Pons (tissue), 1 donor: ENCODE measurements at regions not wholly inside any gene's neighbourhood (a gene's known extent, or its start where the extent isn't known, plus 50 kb on each side); places are given as distances from the start of the nearest gene placed in this dataset.

Experiments
- DNase-seq: peaks from one replicate; pipeline ENCODE4 v3.0.0-alpha.2; 2016; ENCODE audit warnings: low spot score

DNA sequence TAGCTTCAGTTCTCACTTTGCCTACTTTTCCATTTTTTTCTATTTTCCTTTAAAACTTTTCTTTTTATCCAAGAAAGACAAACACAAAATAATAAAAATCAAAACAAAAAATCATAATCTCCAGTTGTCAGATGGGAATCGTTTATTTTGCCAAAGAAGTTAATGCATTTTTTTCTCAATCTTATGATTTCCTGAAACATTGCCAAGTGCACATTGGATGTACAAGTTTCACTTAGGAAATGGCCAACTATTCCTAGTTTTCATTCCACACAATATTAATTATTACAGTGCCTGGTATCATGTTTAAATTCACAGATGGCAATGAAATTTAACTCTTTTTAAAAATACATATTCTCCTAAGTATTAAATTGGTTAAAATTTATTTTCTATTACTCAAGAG lies 1050.5 kb downstream of the TTLL7 start:
- no peak for DNase-seq

DNA sequence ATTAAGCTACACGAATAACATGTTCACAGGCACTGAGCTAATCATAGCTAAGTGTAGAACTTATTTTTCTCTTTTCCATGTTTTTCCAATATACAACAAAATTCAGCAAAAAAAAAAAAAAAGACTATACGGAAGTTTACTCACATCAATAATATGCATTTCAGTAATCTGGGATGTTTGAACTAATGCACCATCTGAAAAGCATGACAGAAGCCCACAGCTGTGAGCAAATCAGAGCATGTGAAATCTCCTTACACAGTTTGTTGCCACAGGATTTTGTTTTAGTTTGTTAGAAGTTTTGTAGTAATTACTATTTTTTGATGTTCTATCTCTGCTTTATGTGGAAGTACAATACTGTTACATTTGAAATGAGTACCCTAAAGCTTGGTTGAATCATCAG lies 1051.7 kb downstream of the TTLL7 start:
- DNase-seq, result no peak

- DNase-seq, result no peak
These were observed 1052.8 kb downstream of the TTLL7 start for GRCh38 chr1:82946096-82946605.

- DNase-seq, result no peak
These were observed 1054.1 kb downstream of the TTLL7 start for GRCh38 chr1:82944822-82945221.

DNA sequence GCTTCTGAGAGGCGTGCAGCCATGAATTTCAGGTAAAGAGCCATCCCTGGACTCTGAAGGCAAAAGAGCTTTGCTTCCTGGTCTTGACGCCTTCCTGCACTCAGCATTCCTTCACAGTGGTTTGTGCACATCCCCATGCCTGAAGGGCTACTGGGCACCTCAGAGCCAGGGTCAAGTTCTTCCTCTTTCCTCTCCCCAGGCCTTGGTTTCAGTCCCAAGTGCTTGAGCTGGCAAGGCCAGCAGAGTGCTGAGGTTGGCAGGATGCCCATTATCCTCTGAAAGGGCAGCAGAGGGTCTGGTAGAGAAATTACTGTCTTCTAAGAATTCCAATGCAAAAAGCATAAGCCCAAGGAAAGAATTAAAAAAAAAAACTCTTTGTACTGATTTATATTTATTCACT lies 1064.9 kb downstream of the TTLL7 start:
- no peak for DNase-seq

GRCh38 chr1:82932727-82933126 lies 1066.2 kb downstream of the TTLL7 start:
- DNase-seq, result no peak

- no peak for DNase-seq
These were observed 1066.7 kb downstream of the TTLL7 start for GRCh38 chr1:82932207-82932606.

GRCh38 chr1:82931006-82931405 lies 1067.9 kb downstream of the TTLL7 start:
- DNase-seq, result no peak

DNA sequence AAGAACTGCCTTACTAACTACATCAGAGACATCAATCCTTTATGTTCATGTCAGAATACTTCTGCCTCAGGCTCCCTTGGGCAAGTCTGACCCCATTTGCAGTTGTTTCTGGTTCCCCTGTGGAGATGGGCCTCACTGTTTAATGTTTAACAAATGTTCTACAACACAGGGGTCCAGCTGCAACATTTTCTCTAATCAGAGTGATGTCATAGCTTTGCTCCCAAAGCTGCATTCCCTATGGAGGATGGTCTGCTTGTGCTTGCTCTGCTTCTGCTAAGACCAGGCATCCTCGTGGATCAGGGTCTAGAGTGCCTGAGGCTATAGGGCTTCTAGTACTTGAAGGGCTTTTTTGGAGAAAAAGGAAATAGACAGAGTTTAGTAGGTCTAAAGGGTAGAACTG lies 1071.2 kb downstream of the TTLL7 start:
- DNase-seq, result no peak

- no peak for DNase-seq
These were observed 1074.3 kb downstream of the TTLL7 start for GRCh38 chr1:82924666-82925065.

DNA sequence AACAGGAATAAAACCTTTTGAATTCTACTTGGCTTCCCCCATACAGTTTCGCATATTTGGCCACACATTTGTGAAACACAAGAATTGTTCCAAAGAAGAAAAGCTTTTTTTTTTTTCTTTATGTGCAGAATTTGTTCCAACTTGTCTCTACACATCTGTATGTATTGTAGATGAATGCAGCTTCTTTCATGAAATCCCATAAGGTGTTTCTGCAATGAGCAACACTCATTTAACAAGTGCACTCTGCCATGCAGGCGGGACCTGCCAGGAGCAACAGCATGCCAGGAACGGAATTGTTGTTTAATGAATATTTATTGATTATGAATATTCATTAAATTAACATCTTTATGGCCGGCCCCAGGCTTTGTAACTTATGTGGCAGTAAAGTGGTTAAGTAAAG lies 1075.0 kb downstream of the TTLL7 start:
- no peak for DNase-seq

GRCh38 chr1:82921759-82922158 lies 1077.2 kb downstream of the TTLL7 start:
- peak; percentile 84 for DNase-seq

DNA sequence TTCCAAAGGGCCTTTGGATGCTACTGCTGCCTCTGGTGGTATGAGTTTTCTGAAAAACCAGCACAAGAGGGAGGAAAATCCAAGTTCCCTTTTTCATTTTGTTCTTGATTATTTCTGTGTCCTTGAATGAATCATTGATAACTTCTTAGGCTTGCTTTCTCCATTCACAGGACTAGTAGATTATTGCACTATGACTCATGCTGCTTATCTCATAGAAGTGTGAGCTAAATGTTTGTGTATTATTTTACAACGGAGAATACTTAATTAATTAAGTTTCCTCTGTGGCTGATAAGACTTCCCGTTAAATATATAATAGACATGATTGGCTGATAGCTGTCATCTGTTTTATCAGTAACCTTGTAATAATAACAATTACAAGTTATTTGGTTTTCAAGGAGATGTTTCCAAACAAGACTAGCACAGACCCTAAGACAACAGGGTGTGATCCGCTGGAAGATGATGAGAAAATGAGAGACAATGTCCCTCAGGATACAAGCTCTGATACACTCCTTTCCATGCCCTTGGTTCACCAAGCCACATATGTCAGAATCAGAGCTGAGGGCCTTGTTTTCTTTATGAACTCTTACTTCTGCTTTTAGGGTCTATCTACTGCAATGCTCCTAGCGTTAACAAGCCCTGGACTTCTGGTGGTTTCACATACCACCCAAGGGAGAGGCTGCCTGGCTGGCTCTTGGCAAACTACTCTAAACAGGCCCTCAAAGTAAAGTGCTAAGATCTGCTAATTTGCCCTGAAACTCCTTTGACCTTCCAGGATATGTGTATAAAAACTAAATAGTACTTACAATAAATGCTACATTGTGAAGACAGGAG lies 1078.3 kb downstream of the TTLL7 start:
- peak; percentile 9 for DNase-seq

GRCh38 chr1:82919837-82920236 lies 1079.1 kb downstream of the TTLL7 start:
- no peak for DNase-seq

DNA sequence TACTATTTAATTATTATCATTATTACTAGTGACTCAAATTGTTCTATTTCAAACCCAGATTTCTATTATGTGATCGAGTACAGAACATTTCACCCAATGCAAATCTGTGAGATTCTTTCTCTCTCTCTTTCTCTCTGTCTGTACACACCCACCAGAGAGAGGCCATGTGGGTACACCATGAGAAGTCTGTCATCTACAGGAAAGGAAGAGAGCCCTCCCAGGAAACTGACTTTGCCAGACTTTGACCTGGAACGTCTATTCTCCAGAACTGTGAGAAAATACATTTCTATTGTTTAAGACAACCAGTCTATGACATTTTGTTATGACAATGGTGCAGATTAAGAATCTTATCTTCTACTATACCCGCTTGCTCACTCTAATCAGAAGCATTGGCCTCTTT lies 1091.6 kb downstream of the TTLL7 start:
- DNase-seq, result no peak

- no peak for DNase-seq
These were observed 1095.3 kb downstream of the TTLL7 start for GRCh38 chr1:82903626-82904025.

DNA sequence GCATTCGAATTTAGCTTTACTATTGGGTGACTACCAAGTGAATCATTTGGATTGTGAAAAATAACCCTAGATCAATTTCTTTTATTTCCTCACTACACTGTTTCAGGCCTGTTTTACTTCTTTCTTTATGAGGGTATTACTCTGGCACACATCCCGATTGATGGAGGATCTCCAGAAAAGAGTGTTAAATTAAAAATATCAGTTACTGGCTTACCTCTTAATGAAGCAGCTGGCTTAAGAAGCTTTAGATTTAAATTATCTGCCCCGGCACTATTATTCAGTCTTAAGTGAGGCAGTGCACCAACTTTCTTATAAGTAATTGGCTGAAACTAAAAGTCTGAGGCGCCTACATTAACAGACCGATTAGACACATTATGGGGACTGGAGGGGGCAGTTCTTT lies 1097.4 kb downstream of the TTLL7 start:
- DNase-seq, result no peak

- no peak for DNase-seq
These were observed 1097.8 kb downstream of the TTLL7 start for GRCh38 chr1:82901118-82901517.

DNA sequence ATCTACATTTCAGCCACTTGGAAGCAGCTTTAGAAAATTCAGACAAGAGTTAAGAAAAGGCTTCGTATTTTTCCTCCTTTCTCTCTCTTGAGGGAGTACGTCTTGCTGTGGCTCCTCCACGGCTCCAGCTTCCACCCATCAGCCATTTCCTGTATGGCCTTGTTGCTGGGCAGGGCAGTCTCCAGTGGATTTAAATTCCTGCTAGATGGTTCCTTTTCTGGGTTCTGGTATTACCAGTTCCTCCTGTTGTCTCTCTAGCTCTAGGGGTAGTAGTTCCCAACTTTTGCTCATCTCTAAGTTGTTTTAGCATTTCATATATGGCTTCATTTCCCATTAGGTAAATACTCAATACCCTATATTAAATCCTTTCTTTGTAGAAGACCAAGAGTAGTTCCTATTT lies 1098.3 kb downstream of the ADGRL2 start:
- DNase-seq, result no peak

GRCh38 chr1:82897549-82897948 lies 1096.8 kb downstream of the ADGRL2 start:
- DNase-seq, result no peak

DNA sequence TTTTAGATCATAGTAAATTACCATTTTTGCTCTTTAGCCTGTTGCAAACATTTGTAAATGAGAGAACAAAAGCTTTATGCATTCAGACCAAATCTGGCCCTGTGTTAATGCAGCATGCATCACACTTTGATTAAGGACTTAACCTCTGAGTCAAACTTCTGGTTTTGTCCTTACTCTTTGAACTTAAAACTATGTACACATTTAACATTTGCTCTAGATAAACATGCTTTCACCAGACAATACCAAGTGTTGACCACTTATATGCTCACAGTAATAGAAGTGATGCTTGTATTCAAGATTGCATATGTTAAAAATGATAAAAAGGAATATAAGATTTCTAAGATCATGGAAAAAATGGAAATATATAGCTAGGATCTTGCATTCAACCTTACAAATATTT lies 1095.3 kb downstream of the ADGRL2 start:
- DNase-seq, result no peak

- DNase-seq, result no peak
These were observed 1093.9 kb downstream of the ADGRL2 start for GRCh38 chr1:82894635-82895034.

- DNase-seq, result no peak
These were observed 1093.2 kb downstream of the ADGRL2 start for GRCh38 chr1:82893712-82894470.
